ENCODE measurements at regions not wholly inside any gene's neighbourhood (a gene's known extent, or its start where the extent isn't known, plus 50 kb on each side); places are given as distances from the start of the nearest gene placed in this dataset.

DNA sequence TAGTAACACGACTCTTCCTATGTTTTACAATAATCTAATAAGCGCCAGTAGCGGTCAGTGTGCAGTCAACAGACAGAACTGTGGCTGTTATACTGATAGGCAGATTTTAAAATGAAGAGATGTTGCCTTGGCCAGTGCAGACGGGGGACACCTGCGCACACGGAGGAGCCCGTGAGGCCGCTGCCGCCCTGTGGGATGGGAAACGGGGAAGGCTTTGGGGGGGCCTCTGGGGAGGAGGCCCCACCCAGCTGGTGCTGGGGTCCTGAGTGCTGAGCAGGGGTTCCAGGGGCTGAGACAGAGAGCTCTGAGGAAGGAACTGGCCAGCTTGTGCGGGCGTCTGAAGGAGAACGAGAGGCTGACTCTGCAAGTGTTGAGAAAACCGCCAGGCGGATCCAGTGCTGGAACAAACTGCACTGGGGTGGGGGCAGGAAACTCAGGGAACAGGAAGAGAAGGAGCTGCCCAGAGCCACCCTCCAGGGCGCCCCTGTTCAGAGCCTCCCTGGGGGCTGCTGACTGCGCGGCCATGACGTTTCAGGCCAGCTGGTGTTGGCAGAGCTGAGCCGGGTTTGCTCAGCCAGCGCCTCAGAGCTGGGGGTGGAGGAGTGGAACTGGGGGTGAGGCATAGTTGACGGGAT lies 426.4 kb downstream of the TCERG1L start:
- TF ChIP-seq, protein P1, sequence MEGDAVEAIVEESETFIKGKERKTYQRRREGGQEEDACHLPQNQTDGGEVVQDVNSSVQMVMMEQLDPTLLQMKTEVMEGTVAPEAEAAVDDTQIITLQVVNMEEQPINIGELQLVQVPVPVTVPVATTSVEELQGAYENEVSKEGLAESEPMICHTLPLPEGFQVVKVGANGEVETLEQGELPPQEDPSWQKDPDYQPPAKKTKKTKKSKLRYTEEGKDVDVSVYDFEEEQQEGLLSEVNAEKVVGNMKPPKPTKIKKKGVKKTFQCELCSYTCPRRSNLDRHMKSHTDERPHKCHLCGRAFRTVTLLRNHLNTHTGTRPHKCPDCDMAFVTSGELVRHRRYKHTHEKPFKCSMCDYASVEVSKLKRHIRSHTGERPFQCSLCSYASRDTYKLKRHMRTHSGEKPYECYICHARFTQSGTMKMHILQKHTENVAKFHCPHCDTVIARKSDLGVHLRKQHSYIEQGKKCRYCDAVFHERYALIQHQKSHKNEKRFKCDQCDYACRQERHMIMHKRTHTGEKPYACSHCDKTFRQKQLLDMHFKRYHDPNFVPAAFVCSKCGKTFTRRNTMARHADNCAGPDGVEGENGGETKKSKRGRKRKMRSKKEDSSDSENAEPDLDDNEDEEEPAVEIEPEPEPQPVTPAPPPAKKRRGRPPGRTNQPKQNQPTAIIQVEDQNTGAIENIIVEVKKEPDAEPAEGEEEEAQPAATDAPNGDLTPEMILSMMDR (IDR thresholded peaks at IDR 0.05) = no peak
- TF ChIP-seq EP300 (IDR thresholded peaks at IDR 0.05) = no peak

Data from ovary (tissue), 3 donors.